Heart right ventricle (tissue), 16 donors: ENCODE measurements at regions not wholly inside any gene's neighbourhood (a gene's known extent, or its start where the extent isn't known, plus 50 kb on each side); places are given as distances from the start of the nearest gene placed in this dataset.

Source experiments
- ATAC-seq, 8 donors: fragments of 200-7000 bp; cut with Tn5 transposase; one replicate each; pipeline ENCODE4 v1.9.1; 2020; ENCODE audit warnings: mild to moderate bottlenecking in 8 of 8, moderate library complexity in 8 of 8, moderate number of reproducible peaks in 1 of 8
- DNase-seq, 2 donors: peaks; one replicate each; pipeline ENCODE4 v3.0.0-alpha.2; 2020
- H3K27ac ChIP-seq, 10 donors: fragments of 200-600 bp; sonication (generic) in 2 of 10; one replicate each; pipeline versions ENCODE4 v1.5.0 to v1.8.0; 2020 to 2022; ENCODE audit warnings: mild to moderate bottlenecking in 3 of 10
- H3K27me3 ChIP-seq, 7 donors: fragments of 200-600 bp; one replicate each; pipeline ENCODE4 v1.8.0; 2021 to 2022; ENCODE audit warnings: mild to moderate bottlenecking in 2 of 7
- H3K36me3 ChIP-seq, 9 donors: fragments of 200-600 bp; sonication (generic) in 1 of 9; one replicate each; pipeline versions ENCODE4 v1.5.0 to v1.8.0; 2020 to 2022; ENCODE audit warnings: mild to moderate bottlenecking in 2 of 9
- H3K4me1 ChIP-seq, 9 donors: fragments of 200-600 bp; sonication (generic) in 1 of 9; one replicate each; pipeline versions ENCODE4 v1.5.0 to v1.8.0; 2020 to 2022; ENCODE audit warnings: mild to moderate bottlenecking in 4 of 9
- H3K4me3 ChIP-seq, 10 donors: fragments of 200-600 bp; sonication (generic) in 2 of 10; one replicate each; pipeline versions ENCODE4 v1.5.0 to v1.8.0; 2020 to 2022; ENCODE audit warnings: mild to moderate bottlenecking in 7 of 10, moderate library complexity in 2 of 10
- H3K9me3 ChIP-seq, 11 donors: fragments of 200-600 bp in 10 of 11; sonication (generic) in 2 of 11; one replicate each; pipeline versions ENCODE4 v1.5.0 to v1.8.0; 2013 to 2022; ENCODE audit warnings: mild to moderate bottlenecking in 2 of 11, control low read depth in 1 of 11, moderate library complexity in 1 of 11
- CTCF ChIP-seq, 9 donors: fragments of 200-600 bp; sonication (generic) in 2 of 9; IDR thresholded peaks; one replicate each; pipeline versions ENCODE4 v1.5.0 to v1.8.0; 2021 to 2022; ENCODE audit warnings: antibody characterized with exemption in 9 of 9, mild to moderate bottlenecking in 5 of 9, moderate library complexity in 1 of 9
- WGBS, 2 donors: extraction: QIAGEN DNeasy Blood & Tissue Kit; methylation state at CpG; one replicate each; pipeline ENCODE4 v1.1.7; 2013; ENCODE audit warnings: inconsistent platforms in 1 of 2; 5-methylcytosine and 5-hydroxymethylcytosine counted together
- intact Hi-C, 10 donors: fragments of 100-400 bp; cut with DNase I; formaldehyde crosslinking; loops; one replicate each; pipeline versions ENCODE4 v1.11.1 to v1.14.2; 2022
- donor health status: Arrhythmogenic right ventricular cardiomyopathy.
- donor health status: ischemic (EF 13 %, LVEDD 7.1; RV severe dilation, severe dysfunction).
- donor health status: healthy with polysubstance abuse.
- donor health status: DM: no; HTN: yes; CAD: no.
- donor health status: DM: no; HTN: no; CAD: no.
- donor health status: ischemic (EF 25% LVEDD 6.9; RV normal size, moderate dysfunction).
- donor health status: ischemic (EF 25% LVEDD 5.7; RV mildly dilated, moderate dysfunction).
- donor health status: healthy.
- donor health status: DM: yes; HTN: yes; CAD: no.
- donor health status: Ischemic cardiomyopathy.
- donor health status: ischemic (EF 35%, LVEDD 5.7; RV mildly dilated, moderate dysfunction).
- donor health status: nonischemic (EF 11% LVEDD 7.7; RV severe dilation, severe dysfunction).
- donor health status: DM: yes; HTN: yes; CAD: no.
- donor health status: PGD.
- donor health status: ischemic (EF 29% LVEDD 5.4; RV normal size, mild dysfunction).
- donor health status: nonischemic (EF 23%, LVEDD 6.1; RV moderate dilation, normal function).

GRCh38 chr18:45329316-45329715 lies 286.0 kb upstream of the SLC14A2 start:
- Histone ChIP-seq H3K4me1 (peaks cover 0 to 24% (median 4%) of the 10 kb centered on the region in 9 donors), H3K27ac (peak overlapping the region in 3 of 10 donors; percentile 24 to 58 (median 41))

GRCh38 chr18:45330170-45330594 lies 285.1 kb upstream of the SLC14A2 start:
- 62 to 64% methylated on average over 2 of the region's 2 CpGs for WGBS, 2 donors
- peaks cover 0 to 20% (median 4%) of the 10 kb centered on the region in 9 donors for H3K4me1 ChIP-seq
- H3K4me3 ChIP-seq = no peak overlapping the region
- no peaks in the 10 kb centered on the region for H3K9me3 ChIP-seq
- H3K36me3 ChIP-seq = no peaks in the 10 kb centered on the region
- intact Hi-C loops = no loop called here
- no peaks in the 10 kb centered on the region for H3K27me3 ChIP-seq
- no peak for DNase-seq
- ATAC-seq = peak in 7 of 8 donors; percentile 13 to 72 (median 35)
- H3K27ac ChIP-seq = peak overlapping the region in 1 of 10 donors; percentile 58
- TF ChIP-seq CTCF (IDR thresholded peaks at IDR 0.05) = no peak

More at GRCh38 chr18:45329316-45329715, 286.0 kb upstream of the SLC14A2 start:
- Histone ChIP-seq H3K36me3 (no peaks in the 10 kb centered on the region), H3K9me3 (no peaks in the 10 kb centered on the region), H3K4me3 (no peak overlapping the region), H3K27me3 (no peaks in the 10 kb centered on the region)
- DNase-seq (no peak), ATAC-seq (no peak)
- intact Hi-C loops = no loop called here
- no peak for TF ChIP-seq CTCF (IDR thresholded peaks at IDR 0.05)

- ATAC-seq (peak in 1 of 8 donors; percentile 18), DNase-seq (no peak)
- no peaks in the 10 kb centered on the region for H3K36me3 ChIP-seq
- intact Hi-C loops = no loop called here
- 75 to 82% methylated on average over 1 of the region's 1 CpG for WGBS, 2 donors
- H3K9me3 ChIP-seq = no peaks in the 10 kb centered on the region
- no peak for TF ChIP-seq CTCF (IDR thresholded peaks at IDR 0.05)
- H3K4me1 ChIP-seq = peaks cover 0 to 16% (median 4%) of the 10 kb centered on the region in 9 donors
- H3K4me3 ChIP-seq = no peak overlapping the region
- H3K27ac ChIP-seq = peak overlapping the region in 1 of 10 donors; percentile 5
- H3K27me3 ChIP-seq = no peaks in the 10 kb centered on the region
Observed at GRCh38 chr18:45332871-45333270, 282.4 kb upstream of the SLC14A2 start.

GRCh38 chr18:45334191-45334590 lies 281.1 kb upstream of the SLC14A2 start:
- no peak for TF ChIP-seq CTCF (IDR thresholded peaks at IDR 0.05)
- no peaks in the 10 kb centered on the region for H3K36me3 ChIP-seq
- no peak overlapping the region for H3K27ac ChIP-seq
- WGBS, 2 donors = 86 to 93% methylated on average over 1 of the region's 1 CpG
- H3K27me3 ChIP-seq = no peaks in the 10 kb centered on the region
- no peak overlapping the region for H3K4me3 ChIP-seq
- intact Hi-C loops = no loop called here
- ATAC-seq (peak in 1 of 8 donors; percentile 38), DNase-seq (no peak)
- no peaks in the 10 kb centered on the region for H3K9me3 ChIP-seq
- peaks cover 0 to 12% (median 0%) of the 10 kb centered on the region in 9 donors for H3K4me1 ChIP-seq
